ENCODE measurements at regions not wholly inside any gene's neighbourhood (a gene's known extent, or its start where the extent isn't known, plus 50 kb on each side); places are given as distances from the start of the nearest gene placed in this dataset.
"Not testable (repeated sequence)": the region's sequence is repeated elsewhere in the genome, so short reads cannot be mapped to it uniquely, and the experiment has no call there.

DNA sequence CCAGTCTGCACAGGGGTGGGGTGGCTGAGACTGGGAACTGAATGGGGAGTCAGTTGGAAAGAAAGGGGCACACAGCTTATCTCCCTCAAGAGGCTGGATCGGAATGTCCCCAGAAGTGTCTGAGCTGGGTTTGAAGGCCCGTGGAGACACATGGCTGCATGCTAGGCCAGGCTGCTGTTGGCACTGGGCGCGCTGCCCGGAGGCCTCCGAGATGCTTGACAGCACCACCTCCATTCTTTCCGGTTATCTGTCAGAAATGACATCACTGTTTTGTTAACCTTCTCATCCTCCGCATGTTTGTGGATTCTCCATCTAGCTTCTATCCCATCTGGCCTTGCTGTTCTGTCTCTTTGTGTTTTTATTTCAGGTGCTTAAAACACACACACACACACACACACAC lies 85.5 kb downstream of the APIP start:
- no peak for DNase-seq

DNA sequence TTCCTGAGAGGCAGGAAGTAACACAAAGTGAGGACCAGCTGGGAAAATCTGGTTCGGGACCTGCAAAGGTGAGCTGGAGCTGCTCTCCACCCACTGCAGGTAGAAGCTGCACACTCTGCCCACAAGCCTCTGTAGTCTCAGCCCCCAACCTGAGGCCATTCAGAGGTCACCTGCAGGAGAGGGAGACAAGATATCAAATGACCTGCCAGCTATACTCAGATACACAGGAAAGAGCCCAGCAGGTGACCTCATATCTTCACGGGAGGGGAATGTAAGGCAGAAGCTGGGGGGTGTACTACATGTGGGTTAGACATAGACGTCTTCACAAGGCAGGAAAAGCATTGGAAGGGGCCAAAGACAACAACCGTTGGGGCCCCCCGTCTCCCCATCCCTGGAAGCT lies 86.1 kb downstream of the APIP start:
- no peak for DNase-seq

DNA sequence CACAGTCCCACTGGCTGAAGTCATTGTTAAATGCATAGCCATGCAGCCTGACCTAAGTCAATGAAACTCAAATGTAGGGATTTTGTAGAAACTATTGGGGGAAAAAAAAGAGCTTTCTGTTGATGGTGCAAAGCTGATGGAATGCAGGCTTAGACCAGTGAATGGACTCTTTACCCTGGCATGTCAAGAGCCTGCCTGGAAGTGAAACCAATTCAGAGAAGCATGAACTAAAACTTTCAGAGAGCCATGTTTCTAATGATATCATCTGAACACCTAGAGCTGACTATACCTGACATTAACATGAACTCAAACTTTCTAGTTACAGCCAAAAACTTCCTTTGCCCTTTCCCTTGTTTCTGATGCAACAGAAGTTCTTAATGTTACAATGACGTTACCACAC lies 89.0 kb downstream of the APIP start:
- no peak for DNase-seq

DNA sequence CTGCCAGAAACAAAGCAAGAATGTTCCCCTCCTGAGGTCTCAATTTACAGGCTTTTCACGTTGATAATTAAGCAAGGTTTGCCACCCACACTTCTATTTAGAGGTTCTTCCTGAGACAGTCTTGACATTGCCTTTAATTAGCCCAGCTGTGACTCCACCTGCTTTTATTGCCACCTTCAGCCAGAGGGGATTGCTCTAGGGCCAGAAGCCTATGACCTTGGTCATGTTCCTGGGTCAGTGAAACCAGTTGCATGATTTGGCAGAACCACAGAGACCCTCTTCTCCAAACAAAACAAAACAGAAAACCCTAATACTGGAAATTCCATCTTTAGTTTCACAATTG lies 89.8 kb downstream of the APIP start:
- no peak for DNase-seq

DNA sequence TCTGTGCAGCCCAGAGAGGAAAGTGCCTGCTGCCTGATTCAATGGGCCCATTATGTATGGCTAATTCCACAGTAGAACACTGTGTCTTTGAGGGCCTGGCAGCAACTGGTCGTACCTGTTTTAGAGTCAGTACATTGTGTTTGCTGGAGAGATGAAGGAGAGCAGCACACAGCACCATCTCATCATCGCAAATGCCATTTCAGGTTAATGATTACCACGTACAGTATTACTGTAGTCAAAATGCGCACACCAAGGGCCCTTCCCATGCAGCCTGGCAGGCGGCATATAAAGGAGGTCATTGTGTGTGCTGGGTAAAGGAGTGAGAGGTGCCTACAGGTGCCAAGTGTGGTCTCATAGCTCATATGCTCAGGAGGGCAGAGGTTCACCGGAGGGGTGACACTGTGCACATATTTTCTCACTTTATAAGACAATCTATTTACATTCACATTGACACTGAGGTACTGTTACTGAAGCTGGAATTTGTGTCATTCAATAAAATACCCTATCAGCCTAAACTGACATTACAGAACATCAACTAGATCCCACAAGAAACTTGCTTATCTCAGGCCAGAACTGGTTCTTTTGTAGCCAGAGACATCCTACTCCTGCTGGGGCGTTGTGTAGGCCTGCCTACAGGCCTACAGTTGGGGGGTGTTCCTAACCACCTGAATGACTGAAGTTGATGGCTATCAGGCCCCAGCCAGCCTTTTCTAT lies 90.4 kb downstream of the APIP start:
- DNase-seq, result no peak

DNA sequence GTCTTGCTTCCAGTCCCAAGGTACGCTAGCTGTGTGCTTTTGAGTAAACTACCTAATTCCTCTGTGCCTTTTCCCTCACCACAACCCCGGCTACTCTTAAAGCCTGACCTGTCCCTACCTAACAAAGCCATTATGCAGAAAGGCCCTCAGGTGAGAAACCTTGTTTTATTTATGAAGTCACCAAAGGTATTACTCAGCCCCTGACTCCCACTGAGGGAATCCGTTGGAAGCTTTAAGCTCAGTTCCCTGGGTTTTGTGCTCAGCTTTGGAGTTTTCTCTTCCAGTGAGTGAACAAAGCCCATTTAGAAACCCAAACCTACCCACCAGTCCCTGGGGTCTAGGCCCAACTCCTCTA lies 90.9 kb downstream of the APIP start:
- DNase-seq, result no peak

DNA sequence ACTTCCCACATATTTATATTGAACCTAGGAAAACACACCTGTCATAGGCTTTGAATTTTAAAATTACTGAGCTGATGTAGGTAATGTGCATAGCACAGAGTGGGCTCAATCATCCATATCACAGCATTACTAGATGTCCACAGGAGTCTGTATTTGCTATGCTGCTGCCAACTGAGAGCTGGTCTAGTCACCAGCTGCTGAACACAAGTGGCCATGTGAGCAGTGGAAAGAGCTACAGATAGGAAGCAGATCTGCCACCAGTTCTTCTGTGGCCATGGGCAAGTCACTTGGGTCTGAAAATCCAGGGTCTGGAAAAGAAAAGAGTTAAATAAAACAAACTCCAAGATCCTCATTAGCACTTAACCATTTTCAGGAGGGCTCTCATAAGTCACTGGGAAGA lies 91.8 kb downstream of the APIP start:
- no peak for DNase-seq

DNA sequence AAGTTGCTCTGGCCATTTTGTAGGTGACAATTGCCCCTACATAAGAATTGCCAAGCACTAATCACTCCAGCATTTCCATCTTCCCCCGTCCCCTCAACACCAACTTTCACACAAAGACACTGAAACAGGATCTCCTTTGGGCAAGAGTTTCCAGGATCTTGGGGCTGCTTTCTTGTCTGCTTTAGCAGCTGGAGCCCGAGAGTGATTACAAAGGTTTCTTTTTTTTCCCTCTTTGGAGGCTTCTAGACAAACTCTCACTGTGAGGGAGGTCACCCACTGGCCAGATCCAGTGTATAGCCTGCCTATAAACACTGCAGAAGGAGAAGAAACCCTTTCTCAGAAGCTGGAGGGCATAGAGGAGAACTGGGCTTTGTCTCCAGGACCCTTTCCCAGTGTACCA lies 92.5 kb downstream of the APIP start:
- no peak for DNase-seq

DNA sequence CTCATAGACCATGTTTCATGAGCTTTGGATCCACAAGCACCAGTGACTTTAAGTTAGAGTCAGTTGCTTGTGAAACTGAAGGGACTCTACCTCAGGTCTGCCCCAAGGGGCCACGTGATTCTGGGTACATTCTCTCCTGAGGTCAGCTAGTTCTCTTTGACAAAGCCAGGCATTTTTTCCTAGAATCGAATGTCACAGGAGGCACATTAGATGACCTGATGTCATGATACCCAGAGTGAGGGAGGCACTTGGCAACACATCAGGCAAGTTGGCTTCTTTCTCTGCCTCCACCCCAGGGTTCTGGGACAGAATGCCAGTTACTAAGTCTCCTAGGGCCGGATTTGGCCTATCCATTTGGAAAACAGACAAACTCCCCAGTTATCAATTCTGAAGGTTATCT lies 93.0 kb downstream of the APIP start:
- no peak for DNase-seq

DNA sequence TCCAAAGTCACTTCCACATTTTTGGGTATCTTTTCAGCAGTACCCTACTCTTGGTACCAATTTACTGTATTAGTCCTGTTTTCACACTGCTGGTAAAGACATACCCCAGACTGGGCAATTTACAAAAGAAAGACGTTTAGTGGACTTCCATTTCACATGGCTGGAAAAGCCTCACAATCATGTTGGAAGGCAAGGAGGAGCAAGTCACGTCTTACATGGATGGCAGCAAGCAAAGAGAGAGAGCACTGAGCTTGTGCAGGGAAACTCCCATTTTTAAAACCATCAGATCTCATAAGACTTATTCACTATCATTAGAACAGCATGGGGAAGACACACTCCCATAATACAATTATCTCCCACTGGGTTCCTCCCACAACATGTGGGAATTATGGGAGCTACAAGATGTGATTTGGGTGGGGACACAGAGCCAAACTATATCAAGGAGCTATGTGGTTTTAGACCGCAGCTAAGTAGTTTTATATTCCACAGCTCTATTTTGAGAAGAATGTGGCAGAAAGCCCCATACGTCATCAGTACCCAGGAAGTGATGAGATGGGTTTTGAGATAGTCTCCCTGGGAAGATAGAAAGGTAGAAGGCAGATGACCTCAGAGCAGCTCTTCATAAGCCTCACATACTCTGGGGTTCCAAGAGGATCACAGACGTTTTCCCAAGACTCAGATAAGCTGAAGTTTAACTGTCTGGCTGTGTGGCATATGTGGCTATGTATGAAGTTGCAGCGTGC lies 96.3 kb downstream of the APIP start:
- no peak for DNase-seq

DNA sequence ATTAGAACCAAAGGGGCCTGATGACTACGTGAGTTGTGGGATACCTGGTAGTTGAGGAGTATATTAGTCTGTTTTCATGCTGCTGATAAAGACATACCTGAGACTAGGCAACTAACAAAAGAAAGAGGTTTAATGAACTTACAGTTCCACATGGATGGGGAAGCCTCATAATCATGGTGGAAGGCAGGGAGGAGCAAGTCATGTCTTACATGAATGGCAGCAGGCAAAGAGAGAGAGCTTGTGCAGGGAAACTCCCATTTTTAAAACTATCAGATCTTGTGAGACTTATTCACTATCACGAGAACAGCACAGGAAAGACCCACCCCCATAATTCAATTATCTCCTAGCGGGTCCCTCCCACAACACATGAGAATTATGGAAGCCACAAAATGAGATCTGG lies 98.4 kb downstream of the APIP start:
- DNase-seq, result not testable (repeated sequence)

DNA sequence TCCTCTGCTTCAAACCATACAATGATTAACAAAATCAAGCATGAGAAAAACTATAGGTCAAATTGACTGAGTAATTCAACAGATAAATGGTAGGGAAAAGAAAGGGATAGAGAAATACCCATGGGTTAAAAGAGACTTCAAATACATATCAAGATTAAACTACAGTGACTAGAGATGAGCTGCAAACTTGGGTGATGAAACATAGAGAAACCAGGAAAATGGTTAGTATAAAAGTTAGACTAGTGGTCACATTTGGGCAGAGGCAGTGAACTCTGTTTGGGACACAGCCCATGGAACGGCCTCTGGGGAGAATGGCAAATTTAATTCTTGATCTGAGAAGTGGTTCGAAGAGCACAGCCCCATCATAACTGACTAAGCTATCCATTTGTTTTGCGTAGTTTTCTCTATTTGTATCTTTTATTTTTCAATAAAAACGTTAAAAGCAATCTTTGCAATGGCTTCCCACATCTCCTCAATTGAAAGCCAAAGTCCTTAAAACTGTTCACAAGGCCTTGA lies 99.4 kb downstream of the APIP start:
- DNase-seq, result no peak

DNA sequence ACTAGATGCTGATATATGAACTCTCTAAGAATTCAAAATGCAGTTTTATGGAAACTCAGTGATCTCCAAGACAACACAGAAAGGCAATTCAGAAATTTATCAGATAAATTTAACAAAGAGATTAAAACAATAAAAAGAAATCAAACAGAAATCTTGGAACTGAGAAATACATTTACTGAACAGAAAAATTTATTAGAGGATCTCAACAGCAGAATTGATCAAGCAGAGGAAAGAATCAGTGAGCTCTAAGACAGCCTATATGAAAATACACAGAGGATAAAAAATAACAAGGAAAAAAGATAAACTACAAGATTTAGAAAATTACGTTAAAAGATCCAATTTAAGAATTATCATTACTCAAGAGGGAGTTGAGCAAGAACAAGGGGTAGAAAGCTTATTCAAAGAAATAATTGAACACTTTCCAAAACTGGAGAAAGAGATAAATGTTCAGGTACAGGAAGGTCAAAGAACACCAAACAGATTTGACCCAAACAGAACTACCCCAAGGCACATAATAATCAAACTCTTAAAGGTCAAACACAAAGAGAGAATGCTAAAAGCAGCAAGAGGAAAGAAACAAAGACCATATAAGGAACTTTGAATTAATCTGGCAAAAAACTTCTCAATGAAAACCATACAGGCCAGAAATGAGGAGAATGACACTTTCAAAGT lies 103.1 kb downstream of the APIP start:
- no peak for DNase-seq

DNA sequence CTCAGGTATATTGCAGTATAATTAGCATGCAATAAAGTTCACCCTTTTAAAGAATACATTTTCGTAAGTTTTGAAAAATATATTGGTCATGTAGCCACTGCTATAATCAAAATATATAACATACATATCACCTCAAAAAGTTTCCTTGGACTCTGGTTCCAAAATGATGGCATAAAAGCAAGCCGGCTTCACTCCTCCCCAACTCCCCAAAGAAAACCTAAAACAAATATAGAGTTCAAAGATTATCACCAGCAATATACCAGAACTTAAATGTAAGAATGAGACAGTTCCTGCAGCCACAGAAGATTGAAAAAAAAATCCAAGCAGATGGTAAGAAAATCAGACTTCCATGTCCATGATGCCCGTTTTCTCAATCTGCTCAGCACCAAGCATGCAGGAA lies 104.3 kb downstream of the APIP start:
- DNase-seq, result no peak

DNA sequence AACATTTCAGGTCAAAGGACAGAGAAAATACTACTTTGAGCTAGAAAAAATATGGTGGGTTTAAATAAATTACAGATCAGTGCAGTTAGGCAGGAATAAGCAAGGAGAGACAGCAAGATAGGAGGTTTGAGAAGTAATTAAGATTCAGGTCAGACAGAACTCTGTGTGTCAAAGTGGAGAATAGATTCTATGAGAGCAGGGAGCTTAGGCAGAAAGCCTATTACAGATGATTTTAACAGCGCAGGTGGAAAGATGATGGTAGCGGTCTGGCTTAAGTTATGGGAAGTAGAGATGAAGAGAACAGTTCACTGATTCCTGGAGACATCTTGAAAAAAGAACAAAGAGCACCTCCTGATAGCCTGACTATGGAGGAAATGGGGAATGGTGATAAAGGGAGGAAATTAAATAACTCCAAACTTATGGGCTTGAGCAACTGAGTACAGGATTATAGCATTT lies 106.0 kb downstream of the APIP start:
- DNase-seq, result no peak

DNA sequence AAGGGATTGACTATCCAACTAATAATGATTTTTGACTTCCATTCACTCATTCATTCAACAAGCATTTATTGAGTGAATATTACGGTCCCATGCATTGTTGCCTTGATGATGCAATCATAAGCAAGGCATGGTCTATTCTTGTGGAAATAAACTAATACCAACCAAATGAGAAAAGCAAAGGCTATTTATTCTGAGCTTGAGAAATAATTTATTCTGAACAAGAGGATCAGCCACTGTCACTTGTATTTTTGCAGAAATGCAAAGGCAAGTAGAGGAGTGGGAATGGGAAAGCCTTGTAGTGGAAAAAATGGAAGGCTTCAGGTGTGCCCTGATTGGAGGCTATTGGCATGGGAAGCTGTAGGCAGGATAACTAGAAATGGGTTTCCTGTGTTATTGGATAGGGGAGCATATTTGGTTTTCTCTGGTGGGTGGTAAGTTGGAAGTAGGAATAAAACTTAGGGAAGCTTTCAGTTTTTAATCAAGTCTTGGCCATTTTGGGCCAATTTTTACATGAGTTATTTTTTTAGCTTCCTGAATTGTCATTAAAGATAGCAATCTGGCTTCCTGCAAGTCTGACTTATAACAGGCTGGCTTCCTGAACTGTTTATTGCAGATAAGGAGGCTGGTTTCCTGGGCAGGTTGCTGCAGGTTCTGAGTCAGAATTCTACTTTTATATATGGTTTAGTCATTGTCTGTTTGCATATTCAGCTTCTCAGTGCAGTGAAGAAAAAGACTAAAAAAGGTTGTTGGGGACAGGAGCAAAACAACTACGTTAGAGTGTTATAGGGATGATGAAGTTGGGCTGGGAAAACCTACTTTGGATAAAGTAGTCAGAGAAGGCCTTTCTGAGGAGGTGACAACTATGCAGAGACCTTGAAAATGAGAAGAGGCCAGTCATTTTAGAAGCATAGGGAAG lies 106.7 kb downstream of the APIP start:
- DNase-seq, result no peak

DNA sequence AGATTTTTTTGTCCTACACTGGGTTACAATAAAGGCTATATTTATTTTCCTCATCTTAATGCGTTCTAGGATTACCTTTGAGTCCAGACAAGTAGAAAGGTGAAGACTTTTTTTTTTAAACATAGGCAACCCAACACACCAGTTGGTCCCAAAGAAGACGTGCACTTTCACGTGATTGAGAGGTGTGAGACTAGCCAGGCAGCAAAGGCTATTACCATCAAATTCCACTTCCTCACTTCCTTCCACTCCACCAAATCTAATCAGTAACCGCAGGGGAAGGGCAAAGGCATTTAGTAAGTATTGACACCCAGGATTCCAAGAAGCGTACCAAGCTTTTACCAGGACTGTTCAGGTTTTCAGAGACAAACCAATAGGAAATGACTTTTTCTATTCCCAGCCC lies 109.3 kb downstream of the APIP start:
- no peak for DNase-seq

DNA sequence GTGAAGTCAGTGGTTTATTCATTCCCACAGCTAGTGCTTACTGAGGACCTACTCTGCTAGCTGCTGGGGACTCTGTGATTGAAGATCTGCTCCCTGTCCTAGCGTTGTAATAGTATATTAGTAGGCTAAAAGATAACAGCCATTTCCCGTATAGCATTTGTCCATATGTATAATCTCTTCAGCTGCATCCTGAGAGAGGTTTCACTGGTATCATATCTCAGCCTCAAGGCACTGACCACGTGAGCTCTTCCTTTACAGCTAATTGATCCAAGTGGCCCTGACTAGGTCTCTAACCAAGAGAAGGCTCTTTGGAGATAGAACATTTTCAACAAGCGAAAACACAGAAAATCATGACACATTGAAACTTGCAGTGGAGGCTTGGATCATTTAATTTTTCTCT lies 110.2 kb downstream of the APIP start:
- no peak for DNase-seq

DNA sequence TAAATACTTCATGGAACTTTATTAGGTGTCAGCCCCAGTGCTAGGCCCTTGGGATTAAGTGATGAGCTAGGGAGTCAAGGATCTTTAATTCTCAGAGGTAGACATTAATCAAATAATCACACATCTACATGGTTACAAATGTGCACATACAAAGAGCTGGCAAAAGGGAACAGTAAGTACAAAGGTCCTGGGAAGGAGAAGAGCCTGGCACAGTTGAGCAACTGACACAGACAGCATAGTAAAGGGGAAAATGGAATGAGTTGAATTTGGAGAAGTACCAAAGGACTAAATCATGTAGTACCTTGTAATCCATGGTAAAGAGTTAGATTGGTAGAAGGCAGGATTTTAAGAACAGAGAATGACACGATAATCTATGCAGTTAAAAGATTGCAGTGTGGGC lies 116.3 kb downstream of the APIP start:
- no peak for DNase-seq

DNA sequence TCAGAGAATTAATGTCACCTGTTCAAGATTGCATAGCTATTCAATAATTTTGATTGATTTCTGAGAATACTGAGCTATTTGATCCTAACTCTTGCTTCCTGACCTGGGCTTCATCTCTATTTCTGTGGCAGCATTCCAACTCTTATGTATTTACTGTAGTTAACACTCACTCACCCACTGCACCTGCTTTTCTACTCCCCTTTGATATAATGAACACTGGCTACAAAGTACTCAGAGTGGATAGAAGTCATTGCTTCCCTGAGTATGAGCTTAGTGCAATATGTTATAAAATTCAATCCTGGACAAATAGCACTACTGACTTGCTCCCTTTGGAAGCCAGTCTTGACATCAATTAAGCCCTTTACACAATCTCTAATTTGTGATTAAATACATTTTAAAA lies 117.2 kb downstream of the APIP start:
- no peak for DNase-seq

DNA sequence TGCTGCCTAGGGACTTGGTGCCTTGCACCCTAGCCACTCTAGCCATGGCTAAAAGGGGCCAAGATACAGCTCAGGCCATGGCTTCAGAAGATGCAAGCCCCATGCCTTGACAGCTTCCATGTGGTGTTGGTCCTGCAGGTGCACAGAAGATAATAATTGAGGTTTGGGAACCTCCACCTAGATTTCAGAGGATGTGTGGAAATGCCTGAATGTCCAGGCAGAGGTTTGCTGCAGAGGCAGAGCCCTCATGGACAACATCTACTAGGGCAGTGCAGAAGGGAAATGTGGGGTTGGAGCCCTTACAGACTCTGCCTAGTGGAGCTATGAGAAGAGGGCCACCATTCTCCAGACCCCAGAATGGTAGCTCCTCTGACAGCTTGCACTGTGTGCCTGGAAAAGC lies 118.7 kb downstream of the APIP start:
- DNase-seq, result not testable (repeated sequence)

DNA sequence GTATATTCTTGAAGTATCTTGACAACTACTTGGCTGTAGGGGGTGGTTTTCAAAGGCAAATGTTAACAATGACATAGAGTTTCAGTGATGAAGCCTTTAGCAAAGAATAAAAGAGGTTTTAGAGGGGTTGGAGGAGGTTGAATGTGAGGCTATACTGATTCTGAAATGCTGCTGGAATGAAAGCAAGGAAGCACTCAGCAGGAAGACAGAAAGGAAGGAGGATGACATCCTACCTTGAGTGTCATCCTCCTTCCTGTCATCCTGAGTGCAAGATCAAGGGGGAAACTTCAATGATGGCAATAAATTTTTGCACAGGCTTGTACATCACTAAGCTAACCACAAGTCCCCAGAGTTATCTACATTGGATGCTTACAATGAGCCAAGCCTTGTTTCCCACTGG lies 120.5 kb downstream of the APIP start:
- no peak for DNase-seq

DNA sequence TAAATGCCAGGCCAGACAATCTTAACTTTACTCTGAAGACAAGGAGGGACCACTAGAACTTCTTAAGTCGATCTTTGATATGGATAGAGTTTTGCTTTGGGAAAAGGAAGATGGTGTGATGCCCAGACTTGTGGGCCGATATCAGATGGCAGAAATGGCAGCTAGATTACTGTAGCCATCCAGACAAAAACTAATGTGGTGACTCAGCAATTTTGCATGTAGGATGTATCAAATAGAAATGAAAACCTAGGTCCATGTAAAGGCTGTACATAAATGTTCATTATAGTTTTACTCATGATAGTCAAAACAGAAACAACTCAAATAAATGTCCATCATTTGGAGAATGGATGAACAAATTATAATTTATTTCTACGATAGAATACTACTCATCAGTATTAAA lies 121.5 kb downstream of the APIP start:
- no peak for DNase-seq

Data from left hindlimb (tissue), 1 donor.